Right atrium auricular region (tissue), 2 donors: ENCODE measurements at regions not wholly inside any gene's neighbourhood (a gene's known extent, or its start where the extent isn't known, plus 50 kb on each side); places are given as distances from the start of the nearest gene placed in this dataset.
"Not testable (repeated sequence)": the region's sequence is repeated elsewhere in the genome, so short reads cannot be mapped to it uniquely, and the experiment has no call there.

Experiments
- DNase-seq: peaks from one replicate; pipeline ENCODE4 v3.0.0-alpha.2; 2019; ENCODE audit warnings: low spot score
- H3K27ac ChIP-seq, 2 donors: fragments of 200-600 bp; sonication (generic); 1 replicate in 1 of 2; 2 replicates in 1 of 2; pipeline ENCODE4 v1.5.1; 2016 to 2019
- H3K27me3 ChIP-seq, 2 donors: fragments of 200-600 bp; sonication (generic); one replicate each; pipeline versions ENCODE4 v1.5.1 to v1.6.0; 2017 to 2019
- H3K36me3 ChIP-seq: fragments of 200-600 bp; sonication (generic); one replicate; pipeline ENCODE4 v1.5.1; 2016
- H3K4me1 ChIP-seq, 2 donors: fragments of 200-600 bp; sonication (generic); one replicate each; pipeline versions ENCODE4 v1.5.1 to v1.6.0; 2017 to 2019
- H3K4me3 ChIP-seq, 2 donors: fragments of 200-600 bp; sonication (generic); 1 replicate in 1 of 2; 2 replicates in 1 of 2; pipeline ENCODE4 v1.5.1; 2017 to 2019; ENCODE audit warnings: mild to moderate bottlenecking in 1 of 2, moderate library complexity in 1 of 2
- H3K9me3 ChIP-seq, 2 donors: fragments of 200-600 bp; sonication (generic); one replicate each; pipeline ENCODE4 v1.5.1; 2019
- CTCF ChIP-seq, 2 donors: fragments of 200-600 bp; sonication (generic); IDR thresholded peaks; one replicate each; pipeline ENCODE4 v1.5.1; 2019; ENCODE audit warnings: antibody characterized with exemption in 2 of 2

- no peak overlapping the region for H3K4me3 ChIP-seq
- no peak overlapping the region for H3K27ac ChIP-seq
- H3K9me3 ChIP-seq = no peaks in the 10 kb centered on the region
- no peak for DNase-seq
- H3K27me3 ChIP-seq = no peaks in the 10 kb centered on the region
- H3K4me1 ChIP-seq = no peaks in the 10 kb centered on the region
- H3K36me3 ChIP-seq = no peaks in the 10 kb centered on the region
- no peak for TF ChIP-seq CTCF (IDR thresholded peaks at IDR 0.05)
Measured at GRCh38 chr7:49583440-49583839, 190.0 kb upstream of the VWC2 start.

GRCh38 chr7:49596701-49597491, 176.5 kb upstream of the VWC2 start:
- H3K27ac ChIP-seq = no peak overlapping the region
- no peaks in the 10 kb centered on the region for H3K27me3 ChIP-seq
- no peak for TF ChIP-seq CTCF (IDR thresholded peaks at IDR 0.05)
- no peak overlapping the region for H3K4me3 ChIP-seq
- H3K9me3 ChIP-seq = no peaks in the 10 kb centered on the region
- no peaks in the 10 kb centered on the region for H3K36me3 ChIP-seq
- no peaks in the 10 kb centered on the region for H3K4me1 ChIP-seq
- DNase-seq = no peak

DNA sequence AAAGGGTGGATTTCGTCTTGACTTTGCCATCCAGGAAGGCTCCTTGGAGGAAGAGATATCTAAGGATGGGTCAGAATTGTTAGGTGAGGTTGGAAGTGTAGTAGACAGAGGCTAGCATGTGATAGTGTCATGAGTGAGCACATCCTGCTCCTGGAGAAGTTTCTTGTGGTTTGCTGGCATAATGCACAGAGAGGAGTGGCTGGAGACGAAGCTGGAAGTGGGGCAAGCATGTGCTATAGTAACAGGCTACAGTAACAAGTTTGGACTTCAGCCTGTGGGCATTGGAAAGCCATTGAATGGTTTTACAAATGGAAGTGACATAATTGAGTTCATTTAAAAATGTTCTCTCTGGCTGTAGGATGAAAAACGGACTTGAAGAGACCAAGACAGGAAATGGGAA, 175.6 kb upstream of the VWC2 start:
- Histone ChIP-seq H3K27me3 (no peaks in the 10 kb centered on the region), H3K36me3 (no peaks in the 10 kb centered on the region), H3K27ac (no peak overlapping the region), H3K4me3 (no peak overlapping the region), H3K4me1 (no peaks in the 10 kb centered on the region), H3K9me3 (no peaks in the 10 kb centered on the region)
- DNase-seq = no peak
- TF ChIP-seq CTCF (IDR thresholded peaks at IDR 0.05) = no peak

DNA sequence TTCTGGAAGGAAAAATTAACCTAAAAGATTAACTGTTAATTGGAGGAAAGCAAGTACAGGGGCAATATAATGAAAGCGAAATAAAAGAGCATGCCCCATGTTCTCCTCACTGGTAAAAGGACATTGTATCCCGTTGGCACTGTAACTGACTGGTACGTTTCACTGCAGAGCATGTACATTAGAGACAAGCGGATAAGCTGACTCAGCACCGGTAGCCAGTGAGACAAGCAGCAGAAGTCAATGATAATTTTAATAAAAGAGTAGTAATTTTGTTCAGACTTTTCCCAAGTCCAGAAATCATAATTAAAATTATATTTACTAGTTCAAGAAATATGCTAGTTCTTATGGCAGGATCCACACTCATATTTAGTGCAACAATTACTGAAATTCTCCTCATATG, 161.5 kb upstream of the VWC2 start:
- TF ChIP-seq CTCF (IDR thresholded peaks at IDR 0.05) = no peak
- no peak for DNase-seq

GRCh38 chr7:49613759-49614158, 159.7 kb upstream of the VWC2 start:
- Histone ChIP-seq H3K4me1 (no peaks in the 10 kb centered on the region), H3K27me3 (no peaks in the 10 kb centered on the region), H3K36me3 (no peaks in the 10 kb centered on the region), H3K4me3 (no peak overlapping the region), H3K9me3 (no peaks in the 10 kb centered on the region), H3K27ac (no peak overlapping the region)
- TF ChIP-seq CTCF (IDR thresholded peaks at IDR 0.05) = no peak
- no peak for DNase-seq

More for the DNA sequence above, 161.5 kb upstream of the VWC2 start:
- no peak overlapping the region for H3K27ac ChIP-seq
- H3K4me1 ChIP-seq = no peaks in the 10 kb centered on the region
- H3K9me3 ChIP-seq = no peaks in the 10 kb centered on the region
- H3K27me3 ChIP-seq = no peaks in the 10 kb centered on the region
- H3K4me3 ChIP-seq = no peak overlapping the region
- H3K36me3 ChIP-seq = no peaks in the 10 kb centered on the region

DNA sequence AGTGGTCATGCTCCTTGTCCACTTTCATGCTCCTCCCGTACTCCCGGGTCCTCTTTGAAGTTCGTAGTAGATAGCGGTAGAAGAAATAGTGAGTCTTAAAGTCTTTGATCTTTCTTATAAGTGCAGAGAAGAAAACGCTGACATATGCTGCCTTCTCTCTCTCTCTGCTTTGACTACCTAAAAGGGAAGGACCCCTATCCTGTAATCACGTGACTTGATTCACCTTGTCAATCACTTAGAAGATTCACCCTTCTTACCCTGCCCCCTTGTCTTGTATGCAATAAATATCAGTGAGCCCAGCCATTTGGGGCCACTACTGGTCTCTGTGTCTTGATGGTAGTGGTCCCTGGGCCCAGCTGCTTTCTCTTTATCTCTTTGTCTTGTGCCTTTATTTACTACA, 158.5 kb upstream of the VWC2 start:
- not testable (repeated sequence) for H3K27me3 ChIP-seq

More for the DNA sequence above, 158.5 kb upstream of the VWC2 start:
- not testable (repeated sequence) for H3K36me3 ChIP-seq, DNase-seq, H3K4me1 ChIP-seq, H3K4me3 ChIP-seq, H3K27ac ChIP-seq, H3K9me3 ChIP-seq
